DMS53 treated with DMSO at 0.1 percent for 48 hours (cell line): ENCODE measurements at regions not wholly inside any gene's neighbourhood (a gene's known extent, or its start where the extent isn't known, plus 50 kb on each side); places are given as distances from the start of the nearest gene placed in this dataset.
"Not testable (repeated sequence)": the region's sequence is repeated elsewhere in the genome, so short reads cannot be mapped to it uniquely, and the experiment has no call there.

ENCODE experiments used
- DNase-seq: peaks from one replicate; lab custom pipeline; 2025; ENCODE audit not compliant: unreplicated experiment; lab: John Stamatoyannopoulos, UW

DNA sequence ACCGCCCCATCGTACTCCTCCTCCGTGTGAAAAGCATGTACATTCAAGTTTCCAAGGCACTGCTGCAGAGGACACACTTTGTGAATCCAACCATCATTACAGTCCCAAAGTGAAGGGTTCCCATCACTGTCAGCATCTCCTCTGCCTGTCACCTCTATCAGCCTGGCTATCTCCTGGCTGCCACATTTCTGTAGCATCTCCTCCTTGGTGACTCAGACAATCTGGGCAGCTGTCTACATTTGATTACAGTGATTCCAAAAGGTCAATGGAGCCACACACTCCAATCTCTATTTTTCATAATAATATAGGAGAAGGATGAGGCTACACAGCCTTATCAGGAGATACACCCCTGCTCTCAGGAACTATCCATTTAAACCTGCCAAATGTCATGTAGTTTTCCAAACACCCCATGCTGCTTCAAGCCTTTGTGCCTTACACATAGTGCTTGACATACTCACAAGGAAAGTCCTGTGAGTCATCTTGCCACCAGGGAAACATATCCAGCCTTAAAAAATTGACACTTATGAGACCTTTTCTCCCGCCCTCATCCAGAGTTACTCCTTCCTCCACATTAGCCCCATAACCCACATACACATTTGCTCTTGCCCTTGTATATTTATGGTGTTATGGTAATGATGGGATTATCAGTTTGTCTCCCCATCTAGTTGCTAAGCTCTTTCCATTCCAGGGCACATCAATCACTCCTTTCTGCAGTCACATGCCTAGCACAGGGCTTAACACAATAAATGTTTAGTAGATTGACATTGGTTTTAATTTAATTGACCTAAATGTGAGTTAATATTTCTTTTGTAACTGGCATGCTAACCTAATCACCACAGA is 250.1 kb upstream of the CDH5 start:
- no peak for DNase-seq

DNA sequence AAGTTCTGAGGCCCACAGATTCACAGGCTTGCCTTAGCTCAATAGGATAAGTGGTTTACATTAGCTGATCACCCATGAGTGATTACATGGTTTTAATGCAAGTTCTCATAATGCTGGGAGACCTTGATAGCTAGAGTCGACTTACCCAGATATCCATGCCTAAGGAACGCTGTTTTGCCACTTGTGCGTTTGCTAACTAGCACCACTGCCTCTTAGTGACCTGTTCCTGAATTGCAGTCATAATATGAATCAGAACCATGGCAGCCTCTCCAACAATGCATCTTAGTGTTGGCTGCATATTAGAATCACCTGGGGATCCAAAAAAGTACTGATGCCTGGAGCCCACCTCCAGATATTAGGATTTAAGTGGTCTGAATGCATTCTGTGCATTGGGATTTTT is 251.1 kb upstream of the CDH5 start:
- DNase-seq, result no peak

DNA sequence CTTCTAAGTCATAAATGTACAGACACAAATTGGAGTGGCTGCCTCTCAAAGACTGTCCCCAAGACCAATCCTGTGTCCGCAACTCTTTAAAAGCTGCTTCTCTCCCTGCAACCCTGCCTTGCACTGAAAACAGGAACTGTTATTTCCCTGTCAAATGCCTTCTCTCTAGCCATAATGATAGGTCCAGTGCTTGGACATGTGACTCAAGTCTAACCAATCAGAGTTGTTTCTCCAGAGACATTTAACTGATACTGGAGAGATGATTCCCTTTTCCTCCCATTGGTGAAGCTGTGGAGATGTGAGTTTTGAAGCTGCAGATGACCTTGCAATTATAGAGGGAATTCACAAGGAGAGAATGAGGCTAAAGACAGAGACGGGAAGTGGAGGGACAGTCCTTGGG is 253.3 kb upstream of the CDH5 start:
- DNase-seq, result no peak

DNA sequence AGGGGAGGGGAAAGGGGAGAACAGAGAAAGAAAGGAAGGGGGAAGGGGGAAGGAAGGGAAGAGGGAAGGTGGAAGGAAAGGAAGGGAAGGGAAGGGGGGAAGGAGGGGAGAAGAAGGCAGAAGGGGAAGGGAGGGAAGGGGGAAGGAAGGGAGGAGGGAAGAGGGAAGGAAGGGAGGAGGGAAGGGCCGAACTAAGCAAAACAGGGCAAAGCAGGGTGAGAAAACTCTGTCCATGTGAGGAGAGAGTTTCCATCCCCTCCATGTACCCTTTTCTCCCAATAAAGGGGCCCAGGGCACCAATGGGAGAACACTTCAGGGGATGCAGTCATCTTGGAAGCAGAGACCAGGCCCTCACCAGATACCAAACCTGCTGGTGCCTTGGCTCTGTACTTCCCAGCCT is 256.8 kb upstream of the CDH5 start:
- no peak for DNase-seq

DNA sequence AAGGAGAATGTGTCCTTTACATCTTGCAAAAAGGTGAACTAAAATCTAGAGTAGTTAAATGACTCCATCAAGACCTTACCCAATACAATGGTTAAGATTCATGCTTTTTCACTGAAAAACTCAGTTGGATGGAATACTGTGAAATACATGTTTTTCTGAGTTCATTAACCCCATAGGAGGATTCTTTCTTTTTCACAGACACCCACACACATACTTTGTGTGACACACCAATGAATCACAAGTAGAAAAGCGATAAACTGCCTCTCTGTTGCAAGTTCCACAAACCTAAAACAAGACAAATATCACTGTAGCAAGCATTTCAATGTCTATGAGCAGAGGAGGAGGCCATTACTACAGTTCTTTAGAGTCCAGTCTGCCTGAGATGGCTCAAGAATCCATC is 258.8 kb upstream of the CDH5 start:
- DNase-seq, result no peak

DNA sequence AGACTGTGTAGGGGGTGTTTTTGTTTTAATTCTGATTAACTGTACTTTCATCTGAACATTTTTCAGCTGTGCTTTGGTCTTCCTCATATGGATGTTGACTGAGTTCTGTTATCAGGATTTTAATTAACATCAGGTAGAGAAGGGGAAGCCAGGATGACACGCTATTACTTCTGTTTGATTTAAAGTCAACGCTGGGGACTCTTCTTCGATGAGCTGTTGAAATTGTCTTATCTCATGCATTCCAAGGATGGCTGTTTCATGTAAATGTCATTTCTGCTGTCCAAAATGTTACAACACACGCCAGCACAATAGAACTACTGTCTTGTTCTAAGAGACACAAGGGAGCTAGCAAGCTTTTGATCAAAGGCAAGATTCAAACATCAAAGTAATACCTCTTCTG is 263.3 kb upstream of the CDH5 start:
- no peak for DNase-seq

DNA sequence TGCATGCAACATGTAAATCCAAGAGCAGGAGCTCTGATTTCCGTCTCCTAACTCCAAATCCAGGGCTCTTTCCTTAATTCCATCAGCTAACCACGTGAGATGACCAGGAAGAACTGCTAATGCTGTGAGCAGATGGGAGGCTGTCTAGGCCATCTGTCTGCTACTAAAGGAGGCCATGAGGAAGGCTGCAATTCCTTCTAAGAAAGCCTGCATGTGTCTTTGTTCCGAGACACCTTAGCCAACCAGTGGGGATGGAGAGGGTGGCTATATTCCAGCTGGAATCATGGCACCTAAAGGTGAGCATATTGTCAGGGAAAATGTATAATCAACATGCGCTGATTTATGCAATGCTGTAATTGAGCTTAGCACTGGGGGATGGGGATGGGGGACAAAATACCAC is 267.2 kb upstream of the CDH5 start:
- no peak for DNase-seq

DNA sequence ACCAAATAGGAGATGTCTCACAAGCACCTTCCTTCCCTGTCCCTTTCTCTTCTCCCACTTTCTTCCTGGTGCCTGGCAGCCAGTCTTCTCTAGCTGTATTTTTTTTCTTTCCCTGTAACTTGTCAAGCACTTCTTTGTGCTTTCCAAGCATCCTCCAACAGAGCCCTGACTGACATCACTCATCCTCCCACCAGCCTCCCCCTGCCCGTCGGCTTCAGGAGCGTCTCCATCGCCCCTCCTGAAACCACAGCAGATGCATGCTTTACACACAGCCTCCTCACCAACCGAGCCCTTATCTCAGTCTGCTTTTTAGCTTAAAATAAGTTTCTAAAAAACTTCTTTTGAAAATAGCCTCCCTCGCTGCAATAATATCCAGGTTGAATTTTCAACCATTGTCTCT is 268.7 kb upstream of the CDH5 start:
- DNase-seq, result no peak

DNA sequence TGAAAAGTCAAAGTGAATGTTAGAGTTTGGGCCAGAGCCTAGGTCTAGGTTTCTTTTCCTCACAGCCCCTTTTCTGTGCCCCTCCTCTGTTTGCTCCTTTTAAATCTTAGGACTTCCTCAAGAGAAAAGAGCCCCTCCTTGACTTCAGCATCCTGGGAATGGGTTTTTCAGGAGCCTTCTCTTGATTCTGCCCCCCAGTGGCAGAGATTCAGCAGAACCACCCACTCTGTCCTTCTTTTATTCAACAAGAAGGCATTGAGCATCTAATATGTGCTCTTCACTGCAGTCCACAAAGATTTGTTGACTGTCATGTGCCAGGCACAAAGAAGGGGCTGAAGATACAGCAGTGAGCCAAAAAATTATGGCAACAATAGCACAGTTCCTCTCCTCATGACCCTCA is 270.8 kb upstream of the CDH5 start:
- DNase-seq, result no peak

DNA sequence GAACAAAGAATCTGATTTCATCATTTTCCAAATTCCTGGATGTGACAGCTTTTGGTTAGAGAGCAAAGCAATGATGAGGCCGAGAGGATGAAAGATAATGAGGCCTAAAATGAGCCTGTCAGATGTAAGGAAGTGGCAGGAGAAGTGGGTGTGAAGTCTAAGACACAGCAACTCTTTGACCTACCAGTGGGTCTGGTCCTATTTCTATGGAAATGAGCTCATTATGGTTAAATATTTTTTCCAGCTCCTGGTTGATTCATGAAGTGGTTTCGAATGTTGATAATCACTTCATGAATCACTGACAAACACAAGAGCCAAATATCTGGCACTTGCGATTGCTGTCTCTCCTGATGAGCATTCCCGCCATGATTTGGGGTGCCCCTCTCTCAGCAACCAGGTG is 273.3 kb upstream of the CDH5 start:
- no peak for DNase-seq

DNA sequence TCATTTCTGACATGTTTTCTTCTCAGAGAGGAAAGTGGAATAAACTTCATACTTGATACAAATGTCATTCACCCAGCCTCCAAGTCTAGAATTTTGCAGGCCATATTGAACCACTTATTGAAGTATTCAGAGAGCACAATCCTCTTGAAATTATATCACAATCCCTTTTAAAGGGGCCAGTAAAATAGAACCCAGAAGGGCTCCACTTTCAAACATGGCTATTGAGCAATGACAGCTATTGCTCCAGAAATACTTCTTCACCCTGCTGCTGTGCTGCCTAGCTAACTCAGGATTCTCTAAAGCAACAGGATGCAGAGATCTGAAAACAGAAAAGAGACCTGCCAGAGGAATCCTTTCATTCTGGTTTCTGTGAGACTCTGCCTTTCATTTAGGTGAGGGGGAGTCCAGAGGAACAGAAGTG is 275.0 kb upstream of the CDH5 start:
- no peak for DNase-seq

DNA sequence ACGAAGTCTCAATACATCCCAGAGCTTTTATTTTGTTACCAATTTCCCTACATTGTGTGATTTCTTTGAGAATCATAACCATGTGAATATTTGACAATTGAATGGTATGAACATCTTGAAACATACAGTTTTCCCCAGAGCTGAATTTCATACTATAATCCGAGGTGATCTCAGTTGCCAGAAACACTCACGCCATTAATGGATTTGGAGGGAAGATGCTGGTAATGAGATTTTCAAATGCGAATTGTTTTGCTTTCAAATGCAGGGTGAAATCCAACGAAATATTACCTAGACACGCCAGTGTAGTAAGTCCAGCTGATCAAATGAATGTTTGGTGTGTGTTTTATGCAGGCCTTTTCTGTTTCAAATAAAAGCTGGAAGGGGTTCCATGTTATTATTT is 277.8 kb upstream of the CDH5 start:
- DNase-seq, result no peak

DNA sequence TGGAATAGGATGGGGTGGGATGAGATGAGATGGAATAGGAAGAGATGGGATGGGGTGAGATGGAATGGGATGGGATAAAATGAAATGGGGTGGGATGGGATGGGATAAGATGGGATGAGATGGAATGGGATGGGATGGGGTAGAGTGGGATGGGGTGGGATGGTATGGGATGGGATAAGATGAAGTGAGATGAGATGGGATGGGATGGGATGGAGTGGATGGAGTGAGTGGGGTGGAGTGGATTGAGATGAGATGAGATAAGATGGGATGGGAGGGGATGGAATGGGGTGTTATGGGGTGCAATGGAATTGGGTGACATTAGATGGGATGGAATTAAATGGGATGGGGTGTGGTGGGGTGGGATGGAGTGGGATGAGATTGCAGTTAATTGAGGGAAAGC is 279.2 kb upstream of the CDH5 start:
- no peak for DNase-seq

DNA sequence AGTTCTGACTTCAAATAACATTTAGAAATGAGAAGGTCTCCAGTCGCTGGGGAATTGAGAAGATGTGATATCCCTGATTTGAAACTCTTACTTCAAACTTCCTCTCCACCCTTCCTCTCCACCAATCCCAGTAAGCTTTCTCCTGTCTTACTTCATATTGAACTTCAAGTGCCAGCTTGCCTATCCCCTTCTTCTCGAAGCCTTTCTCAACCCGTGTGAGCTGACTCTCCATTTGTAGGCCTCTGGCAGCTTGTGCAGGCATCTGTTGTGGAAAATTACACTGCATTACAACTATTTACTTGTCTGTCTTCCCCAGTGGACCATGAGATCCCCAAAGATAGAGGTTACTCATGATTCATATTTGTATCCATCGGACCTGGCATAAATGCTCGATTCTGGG is 280.8 kb upstream of the CDH5 start:
- no peak for DNase-seq

DNA sequence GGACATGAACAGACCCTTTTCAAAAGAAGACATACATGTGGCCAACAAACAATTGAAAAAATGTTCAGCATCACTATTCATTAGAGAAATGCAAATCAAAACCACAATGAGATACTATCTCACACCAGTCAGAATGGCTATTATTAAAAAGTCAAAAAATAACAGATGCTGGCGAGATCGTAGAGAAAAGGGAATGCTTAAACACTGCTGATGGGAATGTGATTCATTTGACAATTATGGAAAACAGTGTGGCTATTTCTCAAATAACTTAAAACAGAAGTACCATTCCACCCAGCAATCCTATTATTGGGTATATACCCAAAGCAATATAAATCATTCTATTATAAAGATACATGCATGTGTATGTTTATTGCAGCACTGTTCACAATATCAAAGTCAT is 281.8 kb upstream of the CDH5 start:
- not testable (repeated sequence) for DNase-seq

DNA sequence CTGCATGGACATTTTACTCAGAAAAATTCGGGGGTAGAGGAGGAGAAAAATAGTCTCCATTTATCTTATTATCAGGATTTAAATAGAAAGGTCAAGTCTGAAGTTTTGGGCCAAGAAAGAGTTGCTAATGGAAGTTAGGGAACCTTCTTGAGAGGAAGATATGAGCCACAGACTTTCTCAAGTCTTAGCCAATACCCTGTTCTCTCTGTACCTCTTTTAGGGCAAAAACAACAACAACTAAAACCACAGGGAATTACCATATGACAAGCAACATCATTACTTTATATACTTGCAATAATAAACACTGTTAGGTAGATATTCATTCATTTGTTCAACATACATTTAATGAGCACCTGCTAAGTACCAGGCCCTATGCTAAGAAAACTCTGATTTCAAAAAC is 282.2 kb upstream of the CDH5 start:
- no peak for DNase-seq

DNA sequence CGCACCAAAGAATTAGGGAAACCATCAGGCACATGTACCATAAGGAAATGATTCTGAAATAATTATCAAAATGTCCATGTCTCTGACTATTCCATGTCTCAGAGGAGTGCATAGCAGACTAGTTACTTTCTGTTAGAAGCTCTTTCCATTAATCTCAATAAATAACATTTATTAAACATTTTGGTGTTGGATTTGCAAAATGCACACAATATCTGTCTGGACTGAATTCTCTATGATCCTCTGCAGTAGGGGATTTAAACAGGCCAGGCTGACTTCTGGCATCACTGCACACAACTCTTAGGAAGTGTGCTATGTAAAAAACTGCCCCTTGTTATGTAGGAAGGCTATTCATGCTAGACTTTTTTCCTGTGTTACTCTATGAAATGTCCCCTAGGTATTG is 283.3 kb upstream of the CDH5 start:
- no peak for DNase-seq

DNA sequence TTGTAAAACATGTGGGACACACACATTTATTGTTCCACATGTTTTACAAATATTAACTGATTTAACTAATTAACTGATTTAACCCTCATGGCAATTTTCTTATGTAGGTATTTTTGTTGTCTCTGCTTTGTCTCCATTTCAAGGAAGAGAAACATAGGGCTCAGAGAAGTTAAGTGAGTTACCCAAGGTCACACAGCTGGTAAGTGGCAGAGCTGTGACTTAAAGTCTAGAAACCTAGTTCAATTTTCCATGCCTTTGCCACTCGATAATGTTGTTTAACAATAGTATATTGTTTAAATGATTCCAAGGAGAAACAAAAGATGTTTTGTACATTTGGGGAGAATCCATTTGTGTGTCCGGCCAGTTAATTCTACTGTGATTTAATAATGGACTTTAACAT is 284.1 kb upstream of the CDH5 start:
- DNase-seq, result no peak

DNA sequence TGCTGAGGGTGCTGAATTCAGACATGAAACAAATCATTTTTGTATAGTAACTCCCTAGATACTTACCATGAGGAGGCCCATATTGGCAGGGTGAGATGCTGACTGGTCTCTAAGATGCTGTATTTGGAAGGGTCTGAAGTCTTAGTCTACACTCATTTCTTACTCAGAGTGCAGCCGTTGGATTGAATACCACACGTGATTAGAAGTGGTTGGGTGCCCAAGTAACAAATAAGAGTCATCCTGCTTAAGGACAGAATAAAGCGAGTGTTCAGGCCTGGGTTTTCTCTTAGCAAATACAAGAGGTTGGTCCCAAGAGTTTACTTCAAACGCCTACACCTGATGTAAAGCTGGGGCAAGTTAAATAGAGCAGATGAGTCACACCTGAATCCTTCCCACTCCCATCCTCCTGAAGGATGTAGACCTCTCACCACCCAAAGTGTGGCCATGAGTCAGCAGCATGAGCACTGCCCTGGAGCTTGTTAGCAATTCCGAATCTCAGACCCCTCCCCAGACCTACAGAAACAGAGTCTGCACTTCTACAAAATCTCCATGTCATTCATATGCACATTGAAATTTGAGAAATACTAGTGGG is 284.6 kb upstream of the CDH5 start:
- DNase-seq, result no peak

DNA sequence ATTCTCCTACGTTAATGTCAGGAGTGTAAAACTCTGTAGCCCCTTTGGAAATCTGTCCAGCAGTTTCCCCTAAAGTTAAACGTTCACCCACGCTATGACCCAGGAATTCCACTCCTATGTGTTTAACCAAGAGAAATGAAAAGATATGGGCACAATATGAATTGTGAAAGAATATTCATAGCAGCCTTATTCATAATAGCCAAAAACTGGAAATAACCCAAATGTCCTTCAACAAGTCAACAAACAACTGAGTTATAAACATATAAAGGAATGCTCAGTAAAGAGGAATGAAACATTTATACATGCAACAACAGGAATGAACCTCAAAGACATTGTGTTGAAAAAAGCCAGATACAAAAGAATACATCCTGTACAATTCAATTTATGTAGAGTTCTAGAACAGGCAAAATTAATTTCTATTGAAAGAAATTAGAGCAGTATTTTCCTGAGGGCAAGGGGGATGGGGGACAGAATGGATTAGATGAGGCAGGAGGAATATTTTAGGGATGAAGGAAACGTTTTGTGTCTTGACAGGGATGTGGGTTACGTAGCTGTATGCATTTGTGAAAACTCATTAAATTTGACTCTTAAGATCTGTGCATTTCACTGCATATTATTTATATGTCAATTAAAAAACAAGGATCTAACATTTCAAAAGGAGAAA is 286.7 kb upstream of the CDH5 start:
- no peak for DNase-seq

DNA sequence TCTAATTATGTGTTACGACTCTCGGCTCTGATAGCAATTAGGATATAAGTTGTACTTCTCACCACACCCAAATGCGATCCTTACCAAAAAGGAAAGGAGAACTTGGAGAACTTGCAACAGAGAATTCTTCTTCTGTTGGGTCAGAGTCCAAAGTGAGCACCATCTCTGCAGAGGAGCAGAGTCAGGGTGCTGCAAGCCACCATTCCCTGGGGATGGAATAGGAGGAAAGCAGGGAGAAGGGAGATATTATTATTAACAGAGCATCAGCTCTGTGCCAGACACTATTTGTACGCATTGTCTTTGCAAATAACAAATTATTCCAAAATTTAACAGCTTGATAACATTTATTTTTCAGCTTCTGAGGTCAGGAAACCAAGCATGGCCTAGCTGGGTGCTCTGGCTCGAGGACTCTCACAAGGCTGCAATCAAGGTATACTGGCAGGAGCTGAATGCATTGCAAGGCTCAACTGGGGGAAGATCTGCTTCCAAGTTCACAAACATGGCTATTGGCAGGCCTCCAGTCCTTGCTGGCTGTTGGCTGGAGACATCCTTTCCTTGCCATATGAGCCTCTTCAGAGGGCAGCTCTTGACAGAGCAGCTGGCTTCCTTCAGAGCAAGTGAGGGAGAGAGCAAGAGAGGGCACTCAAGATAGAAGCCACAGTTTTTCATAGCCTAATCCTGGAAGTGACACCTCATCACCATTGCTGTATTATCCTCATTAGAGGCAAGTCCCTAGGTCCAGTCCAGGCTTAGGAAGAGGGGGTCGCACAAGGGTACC is 296.2 kb upstream of the CDH5 start:
- no peak for DNase-seq

DNA sequence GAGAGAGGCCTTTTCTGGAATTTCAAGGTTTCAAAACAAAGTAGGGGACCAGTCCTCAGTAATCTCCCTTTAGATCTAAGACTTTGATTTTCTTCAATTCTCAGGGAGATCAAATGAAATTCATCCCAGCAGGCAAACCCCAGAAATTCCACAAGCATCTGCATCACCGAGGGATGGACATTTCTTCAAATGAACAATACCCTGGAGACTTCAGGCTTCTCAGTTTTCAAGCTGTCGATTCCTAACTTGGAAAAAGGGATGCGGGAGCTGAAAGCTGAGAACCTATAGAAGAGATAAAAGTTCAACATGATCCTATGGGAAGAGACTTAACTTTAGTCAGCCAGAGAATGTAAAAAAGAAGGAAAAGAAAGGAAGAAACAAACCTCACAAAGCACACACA is 296.9 kb upstream of the CDH5 start:
- no peak for DNase-seq
